NCI-H146 (cell line): ENCODE measurements at regions not wholly inside any gene's neighbourhood (a gene's known extent, or its start where the extent isn't known, plus 50 kb on each side); places are given as distances from the start of the nearest gene placed in this dataset.
"Not testable (repeated sequence)": the region's sequence is repeated elsewhere in the genome, so short reads cannot be mapped to it uniquely, and the experiment has no call there.

ENCODE experiments used
- DNase-seq: peaks from one replicate; lab custom pipeline; 2025; lab: John Stamatoyannopoulos, UW

DNA sequence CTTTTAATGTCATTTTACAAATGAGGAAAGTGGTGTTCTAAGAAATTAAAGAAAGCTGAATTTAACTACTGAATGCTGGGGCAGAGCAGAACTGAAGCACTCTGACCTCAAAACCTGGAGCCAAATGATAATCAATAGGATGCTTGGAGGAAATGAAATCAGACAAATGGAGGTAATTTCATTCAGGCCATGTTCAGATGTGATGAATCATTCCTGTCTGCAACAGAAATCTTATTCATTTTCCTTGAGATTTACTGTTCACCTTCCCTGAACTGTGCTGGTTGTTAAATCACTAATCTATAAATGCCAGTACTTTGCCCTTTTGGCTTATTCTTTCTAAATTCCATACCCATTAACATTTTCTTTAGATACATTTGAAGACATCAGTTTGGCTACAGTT lies 85.6 kb upstream of the SNX7 start:
- DNase-seq: no peak

DNA sequence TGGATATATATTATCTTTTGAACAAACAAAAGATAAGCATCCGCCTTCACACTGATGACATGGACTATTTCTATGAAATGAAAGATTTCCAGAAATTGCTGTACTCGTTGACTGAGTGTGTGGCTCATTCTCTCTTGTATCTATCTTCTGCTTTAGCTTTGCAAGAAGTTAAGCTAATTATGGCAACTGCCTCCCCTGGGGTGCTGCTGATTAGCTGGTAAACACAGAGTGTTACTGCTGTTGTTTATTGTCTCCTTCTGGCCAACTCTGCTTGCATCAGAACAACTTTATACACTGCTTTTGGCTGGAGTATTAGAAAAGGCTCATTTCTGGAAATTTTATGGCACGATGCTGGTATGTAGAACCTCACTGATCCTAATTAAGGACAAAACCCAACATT lies 95.6 kb upstream of the SNX7 start:
- no peak for DNase-seq

DNA sequence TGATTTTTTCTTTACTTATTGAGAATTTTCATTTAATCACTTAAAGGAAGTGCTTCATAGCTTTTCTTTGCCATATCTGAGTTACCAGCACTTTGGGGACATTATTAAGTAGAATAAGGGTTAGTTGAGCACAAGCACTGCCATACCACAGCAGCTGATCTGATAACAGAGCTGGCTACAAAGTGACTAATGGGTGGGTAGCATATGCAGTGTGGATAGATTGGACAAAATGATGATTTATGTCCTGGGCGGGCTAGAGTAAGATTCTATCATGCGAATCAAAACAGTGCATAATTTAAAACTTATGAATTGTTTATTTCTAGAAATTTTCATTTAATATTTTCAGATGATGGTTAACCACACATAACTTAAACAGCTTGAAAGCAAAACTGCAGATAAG lies 102.2 kb upstream of the SNX7 start:
- no peak for DNase-seq

DNA sequence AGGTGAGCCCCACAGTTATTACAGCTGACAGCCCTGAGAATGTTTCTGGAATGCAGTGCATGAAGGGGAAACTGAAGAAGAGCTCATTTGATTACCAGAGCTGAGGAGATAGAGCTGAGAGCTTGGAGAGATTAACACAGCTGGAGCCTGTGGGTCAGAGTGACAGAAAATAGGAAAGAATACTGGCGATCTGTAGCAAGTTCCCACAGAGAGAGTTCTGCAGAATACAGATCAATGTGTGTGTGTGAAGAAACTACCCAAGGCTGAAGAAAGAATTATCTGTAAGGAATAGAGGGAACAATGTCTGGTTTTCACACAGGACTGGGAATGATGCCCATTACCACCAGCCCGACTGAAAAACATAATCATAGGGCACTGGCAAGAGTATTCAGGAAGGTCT lies 103.6 kb upstream of the SNX7 start:
- no peak for DNase-seq

DNA sequence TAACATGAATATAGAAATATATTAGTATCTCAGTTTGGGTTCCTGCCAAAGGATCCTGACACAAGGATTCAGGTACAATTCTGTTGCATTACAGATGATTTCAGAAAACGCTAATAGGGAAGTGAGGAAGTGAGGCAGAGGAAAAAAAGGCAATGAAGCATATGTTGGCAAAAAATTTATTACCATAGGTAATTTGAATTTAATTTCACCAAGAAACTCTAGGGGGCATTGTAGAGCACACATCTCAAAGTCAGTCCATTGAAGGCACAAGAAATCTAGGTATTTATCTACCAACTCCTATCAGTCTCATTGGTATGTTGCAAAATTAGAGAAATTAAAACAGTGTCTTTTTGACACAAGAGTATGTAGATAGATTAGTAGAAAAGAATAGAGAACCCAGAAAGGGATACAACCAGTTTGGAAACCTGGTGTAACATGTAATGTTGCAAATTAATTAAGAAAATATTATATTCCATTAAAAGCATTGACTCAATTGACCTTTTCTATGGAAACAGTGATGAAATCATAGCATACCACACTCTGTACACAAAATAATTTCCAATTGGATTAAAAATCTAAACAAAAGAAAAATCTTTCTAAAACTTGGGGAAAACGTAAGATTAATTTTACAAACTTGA lies 104.9 kb upstream of the SNX7 start:
- DNase-seq: no peak

DNA sequence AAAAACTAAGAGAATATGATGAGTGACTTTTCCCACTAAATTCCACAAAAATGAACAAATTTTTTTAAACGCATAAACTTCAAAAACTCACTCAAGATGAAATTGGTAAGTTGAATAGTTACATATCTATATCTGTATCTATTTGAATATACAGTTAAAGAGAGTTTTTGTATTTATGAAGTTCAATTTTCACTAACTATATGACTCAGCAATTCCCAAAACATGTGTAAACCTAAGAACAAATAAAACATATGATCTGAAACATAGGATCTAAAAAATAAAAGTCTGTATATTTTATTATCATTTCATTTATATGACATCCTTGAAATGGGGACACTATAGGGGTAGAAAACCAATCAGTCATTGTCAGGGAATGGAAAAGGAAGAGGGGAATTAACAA lies 105.7 kb upstream of the SNX7 start:
- no peak for DNase-seq

DNA sequence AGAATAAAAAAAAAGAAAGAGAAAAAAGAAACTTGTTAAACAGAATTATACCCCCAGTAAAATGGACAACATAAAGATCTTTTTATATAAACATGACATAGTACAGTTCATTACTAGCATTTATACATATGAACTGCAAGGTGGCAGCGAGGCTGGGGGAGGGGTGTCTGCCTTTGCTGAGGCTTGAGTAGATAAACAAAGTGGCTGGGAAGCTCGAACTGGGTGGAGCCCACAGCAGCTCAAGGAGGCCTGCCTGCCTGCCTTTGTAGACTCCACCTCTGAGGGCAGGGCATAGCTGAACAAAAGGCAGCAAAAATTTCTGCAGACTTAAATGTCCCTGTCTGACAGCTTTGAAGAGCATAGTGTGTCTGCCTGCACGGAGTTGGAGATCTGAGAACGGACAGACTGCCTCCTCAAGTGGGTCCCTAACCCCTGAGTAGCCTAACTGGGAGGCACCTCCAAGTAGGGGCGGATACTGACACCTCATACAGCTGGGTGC lies 108.9 kb upstream of the SNX7 start:
- not testable (repeated sequence) for DNase-seq

DNA sequence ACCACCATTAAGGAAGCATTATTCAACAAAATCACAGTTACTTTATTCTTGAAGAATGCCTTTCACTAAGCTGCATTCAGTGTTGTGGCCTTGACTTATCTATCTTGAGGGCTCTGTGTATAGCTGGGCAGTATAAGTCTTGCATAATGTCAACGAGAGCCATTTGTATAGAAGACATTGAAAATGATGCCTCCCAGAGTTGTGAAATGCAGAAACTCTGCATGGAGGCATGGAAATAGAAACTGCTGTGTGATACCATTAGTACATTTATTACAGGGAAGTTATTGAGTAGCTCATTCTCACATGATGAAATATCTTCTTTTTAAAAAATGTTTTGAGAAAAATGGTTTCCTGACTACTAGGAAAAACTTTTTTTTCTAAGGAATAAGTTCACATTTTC lies 111.4 kb upstream of the SNX7 start:
- DNase-seq: no peak

DNA sequence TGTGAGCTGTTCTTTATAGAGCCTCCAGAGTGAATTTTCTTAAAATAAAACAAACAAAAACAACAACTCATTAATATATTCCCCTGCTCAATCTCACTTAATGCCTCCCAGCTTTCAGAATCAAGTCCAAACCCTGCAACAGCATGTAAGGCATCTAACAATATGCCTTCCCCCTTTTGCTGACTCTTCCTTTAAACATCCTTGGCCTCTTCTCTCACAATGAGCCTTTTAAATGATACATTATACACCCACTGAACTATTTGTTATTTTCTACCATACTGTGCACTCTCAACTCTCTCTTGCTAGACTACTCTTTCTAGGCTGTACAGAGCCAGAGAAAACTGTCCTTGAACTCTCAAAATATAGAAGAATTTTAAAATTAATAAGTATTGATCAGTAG lies 115.2 kb upstream of the SNX7 start:
- no peak for DNase-seq

DNA sequence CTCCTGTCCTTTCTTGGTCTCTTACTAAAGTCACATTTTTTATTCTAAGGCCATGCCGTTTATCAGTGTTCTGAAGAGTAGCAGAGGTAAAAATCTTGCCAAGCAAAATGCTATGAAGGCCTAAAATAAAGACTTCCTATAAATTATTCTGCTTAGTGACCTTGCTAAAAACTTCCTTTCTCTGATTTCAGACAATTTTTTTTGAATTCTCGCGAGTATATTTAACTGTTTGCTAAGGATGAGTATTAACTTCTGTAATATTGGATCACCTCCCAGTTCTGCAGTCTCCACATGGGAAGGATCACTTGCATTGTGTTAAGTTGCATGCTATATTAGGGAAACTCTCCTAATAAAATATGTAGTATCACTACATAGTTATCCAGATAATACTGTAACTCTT lies 123.4 kb upstream of the SNX7 start:
- no peak for DNase-seq

DNA sequence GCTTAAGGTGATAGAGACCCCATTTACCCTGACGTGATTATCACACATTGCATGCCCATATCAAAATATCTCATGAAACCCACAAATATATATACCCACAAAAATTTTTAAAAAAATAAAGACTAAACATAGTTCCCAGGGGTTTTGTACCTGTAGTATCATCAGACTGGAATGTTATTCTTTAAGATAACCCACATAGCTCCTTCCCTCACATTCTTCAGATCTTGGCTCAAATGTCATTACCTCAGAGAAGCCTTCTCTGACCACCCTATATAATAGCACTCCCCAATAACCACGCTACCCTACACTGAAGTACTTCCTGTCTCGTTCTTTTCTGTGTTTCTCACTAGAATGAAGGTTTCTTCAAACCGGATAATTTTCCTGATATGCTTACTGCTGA lies 138.3 kb upstream of the SNX7 start:
- DNase-seq: no peak

DNA sequence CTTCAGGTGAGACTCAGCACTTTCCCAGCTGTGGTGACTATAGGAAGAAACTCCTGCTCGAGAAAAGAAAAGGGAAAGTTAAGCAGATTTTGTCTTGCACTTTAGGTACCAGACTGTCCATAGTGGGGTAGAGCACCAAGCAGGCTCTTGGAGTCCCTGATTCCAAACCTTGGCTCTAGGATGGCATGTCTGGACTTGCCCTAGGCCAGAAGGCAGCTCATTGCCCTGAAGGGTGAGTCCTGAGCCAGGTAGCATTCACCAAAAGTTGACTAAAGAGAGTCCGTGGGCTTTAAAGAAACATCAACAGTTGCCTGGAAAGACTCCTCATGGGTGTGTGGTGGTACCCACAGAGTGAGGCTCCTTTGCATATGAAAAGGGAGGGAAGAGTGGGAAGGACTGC lies 145.2 kb upstream of the SNX7 start:
- no peak for DNase-seq

DNA sequence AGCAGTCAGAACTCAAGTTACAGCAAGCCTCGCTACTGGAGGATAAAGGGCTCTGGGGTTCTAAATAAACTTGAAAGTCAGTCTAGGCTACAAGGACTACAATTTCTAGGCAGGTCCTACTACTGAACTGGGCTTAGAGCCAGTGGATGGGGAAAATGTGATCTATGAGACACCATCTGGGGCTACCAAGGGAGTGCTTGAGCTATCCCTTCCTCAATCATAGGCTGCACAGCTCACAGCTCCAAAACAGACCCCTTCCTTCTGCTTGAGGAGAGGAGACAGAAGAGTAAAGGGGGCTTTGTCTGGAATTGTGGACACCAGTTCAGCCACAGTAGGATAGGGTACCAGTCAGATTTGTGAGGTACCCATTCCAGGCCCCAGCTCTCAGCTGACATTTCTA lies 145.8 kb upstream of the SNX7 start:
- DNase-seq: no peak

DNA sequence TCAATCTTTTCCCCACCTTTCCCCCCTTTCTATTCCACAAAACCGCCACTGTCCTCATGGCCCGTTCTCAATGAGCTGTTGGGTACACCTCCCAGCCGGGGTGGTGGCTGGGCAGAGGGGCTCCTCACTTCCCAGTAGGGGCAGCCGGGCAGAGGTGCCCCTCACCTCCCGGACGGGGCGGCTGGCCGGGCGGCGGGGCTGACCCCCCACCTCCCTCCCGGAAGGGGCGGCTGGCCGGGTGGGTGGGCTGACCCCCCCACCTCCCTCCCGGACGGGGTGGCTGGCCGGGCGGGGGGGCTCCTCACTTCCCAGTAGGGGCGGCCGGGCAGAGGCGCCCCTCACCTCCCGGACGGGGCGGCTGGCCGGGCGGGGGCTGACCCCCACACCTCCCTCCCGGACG lies 149.3 kb upstream of the SNX7 start:
- not testable (repeated sequence) for DNase-seq

DNA sequence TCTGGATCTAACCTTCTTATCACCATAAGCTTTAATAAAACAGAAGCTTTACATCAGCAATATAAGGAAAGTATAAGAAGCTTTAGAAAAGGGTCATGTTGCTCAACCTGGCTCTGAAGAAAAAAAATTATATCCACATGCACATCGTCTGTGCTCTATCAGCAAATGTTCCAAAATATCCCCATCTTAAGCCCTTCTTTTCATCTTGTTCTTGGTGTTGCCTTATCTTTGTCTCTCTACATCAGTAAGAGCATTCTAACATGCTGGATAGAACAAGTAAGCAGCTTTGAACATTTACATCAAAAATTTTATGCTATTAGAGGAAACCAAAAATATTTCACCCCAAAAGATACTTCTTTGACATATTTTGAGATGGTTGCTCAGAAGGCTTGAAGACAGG lies 157.8 kb upstream of the SNX7 start:
- no peak for DNase-seq

DNA sequence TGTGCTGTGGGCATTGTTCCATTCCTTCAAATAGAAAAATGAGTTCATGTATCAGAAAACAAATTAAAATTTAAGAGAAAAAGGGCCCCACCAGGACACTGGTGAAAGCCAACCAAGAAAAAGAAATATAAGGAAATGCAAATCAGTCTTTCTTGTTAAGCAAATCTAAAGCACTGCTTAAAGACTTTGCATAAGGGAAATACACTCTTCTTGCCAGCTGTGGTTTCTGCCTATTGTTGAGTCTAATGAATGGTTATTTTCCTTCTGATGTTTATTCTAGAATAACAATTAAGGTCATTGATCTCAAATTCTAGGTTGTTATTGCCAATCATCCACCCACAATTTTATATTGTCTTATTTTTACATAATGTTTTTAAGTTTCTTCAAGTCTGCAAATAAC lies 158.6 kb upstream of the SNX7 start:
- DNase-seq: no peak

DNA sequence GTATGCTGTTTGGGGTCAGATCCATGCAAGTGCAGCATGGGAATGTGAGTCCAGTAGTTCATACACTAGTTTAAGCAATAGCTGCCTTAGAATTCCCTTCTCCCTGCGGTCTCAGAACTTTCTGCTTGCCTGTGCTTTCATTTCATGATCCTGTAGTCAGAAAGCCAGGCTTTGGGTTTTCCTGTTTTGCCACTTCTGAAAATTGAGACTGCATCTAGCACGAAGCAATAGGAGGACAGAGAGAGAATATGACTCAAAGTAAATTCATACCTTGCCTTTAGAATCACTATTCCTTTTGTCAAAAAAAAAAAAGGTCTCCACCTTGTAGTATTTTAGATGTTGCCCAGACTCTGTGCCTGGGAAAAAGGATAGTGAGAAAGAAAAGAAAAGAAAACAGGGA lies 161.2 kb upstream of the SNX7 start:
- no peak for DNase-seq

DNA sequence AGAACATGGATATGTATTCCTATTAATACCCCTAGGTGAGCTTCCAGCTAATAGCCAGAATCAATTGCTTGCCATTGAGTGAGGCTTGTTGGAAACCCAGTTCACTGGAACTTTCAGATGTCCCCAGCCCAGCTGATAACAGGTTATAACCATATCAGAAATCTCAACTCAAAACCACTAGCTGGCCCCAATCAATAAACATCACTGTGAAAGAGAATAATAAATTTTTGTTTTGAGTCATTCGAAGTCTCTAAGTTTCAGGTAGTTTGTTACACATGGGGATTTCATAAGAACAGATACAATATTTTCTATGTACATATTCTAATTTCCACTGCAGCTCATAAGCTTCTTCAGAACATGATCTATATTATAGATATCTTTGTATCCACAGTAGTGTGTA lies 162.9 kb upstream of the SNX7 start:
- no peak for DNase-seq

DNA sequence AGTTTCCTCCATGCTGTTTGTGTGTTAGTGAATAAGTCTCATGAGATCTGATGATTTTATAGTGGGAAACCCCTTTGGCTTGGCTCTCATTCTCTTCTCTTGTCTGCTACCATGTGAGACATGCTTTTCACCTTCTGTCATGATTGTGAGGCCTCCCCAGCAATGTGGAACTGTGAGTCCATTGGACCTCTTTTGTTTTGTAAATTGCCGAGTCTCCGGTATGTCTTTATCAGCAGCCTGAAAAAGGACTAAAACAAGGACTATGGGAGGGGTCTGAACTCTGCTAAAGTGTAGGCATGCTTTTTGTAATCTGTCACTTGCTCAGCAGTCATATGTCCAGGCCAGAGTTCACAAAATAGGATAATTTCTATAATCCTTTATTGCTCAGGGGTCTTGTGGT lies 164.0 kb upstream of the SNX7 start:
- no peak for DNase-seq

DNA sequence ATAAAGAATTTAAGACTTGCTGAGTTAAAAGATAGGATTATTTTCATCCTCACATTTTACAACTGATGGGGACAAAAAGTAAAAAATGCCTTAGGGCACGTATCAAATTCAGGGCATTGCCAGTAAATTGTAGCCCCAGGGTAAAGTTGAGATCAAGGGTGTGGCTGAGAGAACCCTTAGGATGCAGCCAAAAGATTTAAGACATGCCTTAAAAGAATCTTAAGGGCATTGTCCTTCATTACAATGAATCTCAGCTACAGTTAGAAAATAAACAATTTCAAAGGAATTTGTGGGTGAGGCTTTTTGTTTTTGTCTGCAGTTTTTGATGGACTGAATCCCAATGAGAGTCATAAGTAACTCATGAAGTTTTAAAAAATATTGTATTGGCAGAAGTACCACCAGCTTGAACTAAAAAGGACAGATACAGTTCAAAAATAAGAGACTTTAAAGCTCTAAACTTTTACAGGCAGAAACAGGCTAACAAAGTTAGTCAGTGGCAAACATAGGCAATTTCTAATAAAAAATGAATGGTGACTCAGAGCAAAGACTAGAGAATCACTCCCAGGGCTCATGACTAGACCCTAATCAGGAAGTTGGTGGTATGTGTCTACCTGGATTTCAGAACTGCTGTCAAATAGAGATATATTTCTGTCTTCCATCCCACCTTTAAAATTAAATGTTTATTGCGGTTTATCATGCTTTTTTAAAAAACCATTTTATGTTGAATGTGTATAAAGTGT lies 165.1 kb upstream of the SNX7 start:
- DNase-seq: no peak

DNA sequence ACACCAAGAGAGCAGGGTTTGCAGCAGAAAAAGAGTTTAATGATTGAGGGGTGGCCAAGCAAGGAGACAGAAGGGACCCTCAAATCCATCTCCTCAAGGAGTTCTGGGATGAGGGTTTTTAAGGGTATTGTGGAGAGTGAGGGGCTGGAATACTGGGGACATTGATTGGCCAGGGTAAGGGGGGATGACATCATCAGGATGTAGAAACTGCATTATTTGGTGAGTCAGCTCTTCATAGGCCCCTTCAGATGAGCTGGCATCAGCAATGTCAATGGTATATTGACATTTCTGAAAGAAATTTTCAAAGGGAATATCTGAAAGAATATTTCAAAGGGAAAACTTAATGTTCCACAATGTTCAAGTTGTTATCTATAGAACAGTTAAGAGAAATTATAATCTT lies 168.1 kb upstream of the SNX7 start:
- DNase-seq: no peak

DNA sequence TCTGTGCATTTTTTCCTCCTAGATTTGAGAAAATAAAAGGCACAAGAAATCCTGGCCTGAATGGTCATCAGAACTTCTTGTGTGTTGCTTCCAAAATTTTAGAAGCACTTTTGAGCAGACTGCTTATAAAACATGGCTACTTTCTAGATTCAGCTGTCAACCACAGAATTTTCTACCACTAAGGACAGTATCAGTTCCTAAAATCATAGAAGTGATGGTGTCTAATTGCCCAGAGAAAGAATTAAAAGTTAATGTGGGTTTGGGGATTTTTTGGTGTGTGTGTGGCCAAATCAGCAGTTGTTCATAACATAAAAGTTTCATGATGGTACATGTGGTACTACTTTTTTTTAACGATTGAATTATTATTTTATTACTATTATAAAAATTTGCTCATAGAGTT lies 171.4 kb upstream of the SNX7 start:
- DNase-seq: no peak

DNA sequence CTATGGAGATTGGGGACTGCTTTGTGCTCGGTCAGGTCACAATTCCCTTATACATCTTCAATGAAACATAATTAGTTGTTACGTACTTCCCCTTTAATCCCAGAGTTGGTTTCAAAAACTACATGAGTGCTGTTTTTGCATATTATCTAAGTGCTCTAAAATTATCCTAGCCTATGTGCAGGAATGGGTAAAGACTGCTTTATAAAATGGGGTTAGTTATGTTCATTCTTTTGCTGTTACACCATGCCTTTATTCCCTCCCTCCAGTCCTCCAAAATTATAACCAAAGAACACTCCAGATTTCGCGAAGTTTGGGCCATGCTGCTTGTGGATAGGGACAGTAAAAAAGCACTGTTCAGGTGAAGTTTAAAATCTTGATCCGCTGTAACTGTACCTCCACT lies 173.9 kb upstream of the SNX7 start:
- no peak for DNase-seq

DNA sequence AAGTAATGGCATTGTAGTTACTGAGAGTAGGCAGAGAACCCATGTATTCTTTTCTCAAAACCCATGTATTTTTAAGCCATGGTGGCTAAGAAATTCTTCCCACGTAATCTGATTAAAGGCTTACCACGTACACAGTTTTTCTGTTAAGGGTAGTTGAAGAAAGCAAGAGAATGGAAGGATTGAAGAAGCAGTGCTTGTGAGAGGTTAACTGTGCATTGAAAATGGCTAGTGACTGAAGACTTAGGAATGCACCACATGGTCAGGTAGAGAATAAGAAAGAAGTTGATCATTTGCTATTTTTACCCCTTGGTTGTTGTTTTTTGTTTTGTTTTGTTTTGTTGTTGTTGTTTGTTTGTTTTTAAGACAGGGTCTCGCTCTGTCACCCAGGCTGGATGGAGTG lies 178.9 kb upstream of the SNX7 start:
- DNase-seq: no peak
